Caco-2 (cell line): ENCODE measurements at regions not wholly inside any gene's neighbourhood (a gene's known extent, or its start where the extent isn't known, plus 50 kb on each side); places are given as distances from the start of the nearest gene placed in this dataset.

ENCODE experiments used
- BruUV-seq: library from RNA; stranded (reverse); fragments of 400-500 nt; replicated peaks from 2 replicates; lab custom pipeline; 2021; lab: Mats Ljungman, UMichigan
- CTCF ChIA-PET: fragments of 300-600 bp; sonication (Branson Sonifier 250); formaldehyde crosslinking; loops from one replicate; lab custom pipeline; 2022; ENCODE audit warnings: antibody characterized with exemption; lab: Charles Lee
- POLR2A ChIA-PET: fragments of 300-600 bp; sonication (Branson Sonifier 250); formaldehyde crosslinking; loops from one replicate; lab custom pipeline; 2022; ENCODE audit warnings: antibody characterized with exemption; lab: Charles Lee
- DNase-seq, 2 experiments: peaks; one replicate each; pipeline versions ENCODE4 v3.0.0 to v3.0.0-alpha.2; 2020 to 2022
- H3K27me3 ChIP-seq: replicated peaks from 2 replicates; pipeline ENCODE4 v1.6.0; 2011; ENCODE audit warnings: low read length; ENCODE audit not compliant: control insufficient read depth, insufficient read depth
- H3K36me3 ChIP-seq: 2 replicates; pipeline ENCODE4 v1.5.1; 2011; ENCODE audit warnings: low read length; ENCODE audit not compliant: control insufficient read depth, insufficient read depth
- H3K4me1 ChIP-seq: fragments of 250-450 bp; sonication (Bioruptor Pico); 2 replicates; pipeline ENCODE4 v1.5.1; 2020; ENCODE audit warnings: mild to moderate bottlenecking
- H3K4me3 ChIP-seq: 2 replicates; pipeline ENCODE4 v1.5.1; 2011; ENCODE audit warnings: low read depth, mild to moderate bottlenecking, control low read depth, low read length
- H3K9me3 ChIP-seq: fragments of 250-450 bp; sonication (Bioruptor Pico); 2 replicates; pipeline ENCODE4 v1.5.1; 2020; ENCODE audit warnings: mild to moderate bottlenecking, moderate library complexity
- H3K27ac Mint-ChIP-seq: one replicate; pipeline ENCODE4 v1.8.0; 2022; ENCODE audit warnings: mixed read lengths; ENCODE audit not compliant: unreplicated experiment
- H3K27me3 Mint-ChIP-seq: one replicate; pipeline ENCODE4 v1.8.0; 2022; ENCODE audit warnings: mixed read lengths; ENCODE audit not compliant: insufficient read depth, unreplicated experiment
- H3K36me3 Mint-ChIP-seq: one replicate; pipeline ENCODE4 v1.8.0; 2022; ENCODE audit warnings: mild to moderate bottlenecking, mixed read lengths; ENCODE audit not compliant: insufficient read depth, unreplicated experiment
- H3K4me1 Mint-ChIP-seq: one replicate; pipeline ENCODE4 v1.8.0; 2022; ENCODE audit warnings: low read depth, mixed read lengths; ENCODE audit not compliant: unreplicated experiment
- H3K4me3 Mint-ChIP-seq: one replicate; pipeline ENCODE4 v1.8.0; 2022; ENCODE audit warnings: mild to moderate bottlenecking, moderate library complexity, mixed read lengths; ENCODE audit not compliant: unreplicated experiment
- H3K9me3 Mint-ChIP-seq: one replicate; pipeline ENCODE4 v1.8.0; 2022; ENCODE audit warnings: mixed read lengths; ENCODE audit not compliant: unreplicated experiment
- CTCF ChIP-seq, 2 experiments: fragments of 200-600 bp in 1 of 2; IDR thresholded peaks; 1 replicate in 1 of 2; 2 replicates in 1 of 2; pipeline versions ENCODE4 v1.5.1 to v1.8.0; 2011 to 2022; ENCODE audit warnings: antibody characterized with exemption in 1 of 2, control low read depth in 1 of 2, inconsistent platforms in 1 of 2, low read depth in 1 of 2, low read length in 1 of 2, mild to moderate bottlenecking in 1 of 2, moderate library complexity in 1 of 2; ENCODE audit not compliant: insufficient read depth in 1 of 2, severe bottlenecking in 1 of 2, unreplicated experiment in 1 of 2
- intact Hi-C: fragments of 100-400 bp; cut with micrococcal nuclease; formaldehyde crosslinking; loops from one replicate; pipeline ENCODE4 v1.10.0; 2022; ENCODE audit not compliant: unreplicated experiment

- POLR2A ChIA-PET = no interaction called here
- H3K27ac Mint-ChIP-seq = no peak overlapping the region
- no peaks in the 10 kb centered on the region for H3K4me1 Mint-ChIP-seq
- no peak overlapping the region for H3K4me3 ChIP-seq
- no peaks in the 10 kb centered on the region for H3K36me3 ChIP-seq
- H3K27me3 Mint-ChIP-seq = no peaks in the 10 kb centered on the region
- H3K27me3 ChIP-seq = no peaks in the 10 kb centered on the region
- H3K9me3 ChIP-seq = peaks cover 4% of the 10 kb centered on the region
- DNase-seq = no peak
- no TSS peak for BruUV-seq
- H3K4me1 ChIP-seq = no peaks in the 10 kb centered on the region
- CTCF ChIA-PET = no interaction called here
- H3K9me3 Mint-ChIP-seq = peaks cover 12% of the 10 kb centered on the region
- H3K36me3 Mint-ChIP-seq = no peaks in the 10 kb centered on the region
- intact Hi-C loops = no loop called here
- no peak overlapping the region for H3K4me3 Mint-ChIP-seq
- TF ChIP-seq CTCF (IDR thresholded peaks at IDR 0.05; ENCODE audit: insufficient read depth in 1 of 2, low read depth in 1 of 2, low read length in 1 of 2, severe bottlenecking in 1 of 2, unreplicated experiment in 1 of 2) = no peak
Measured at GRCh38 chr3:80663426-80663825, 895.6 kb upstream of the ROBO1 start.

- H3K27me3 Mint-ChIP-seq = no peaks in the 10 kb centered on the region
- no TSS peak for BruUV-seq
- H3K36me3 Mint-ChIP-seq = no peaks in the 10 kb centered on the region
- H3K4me3 ChIP-seq = no peak overlapping the region
- no peak overlapping the region for H3K27ac Mint-ChIP-seq
- no peak overlapping the region for H3K4me3 Mint-ChIP-seq
- TF ChIP-seq CTCF (IDR thresholded peaks at IDR 0.05; ENCODE audit: insufficient read depth in 1 of 2, low read depth in 1 of 2, low read length in 1 of 2, severe bottlenecking in 1 of 2, unreplicated experiment in 1 of 2) = no peak
- peaks cover 19% of the 10 kb centered on the region for H3K9me3 Mint-ChIP-seq
- ChIA-PET POLR2A (no interaction called here), CTCF (no interaction called here)
- H3K27me3 ChIP-seq = no peaks in the 10 kb centered on the region
- H3K9me3 ChIP-seq = no peaks in the 10 kb centered on the region
- no peaks in the 10 kb centered on the region for H3K4me1 Mint-ChIP-seq
- intact Hi-C loops = no loop called here
- no peaks in the 10 kb centered on the region for H3K36me3 ChIP-seq
- no peaks in the 10 kb centered on the region for H3K4me1 ChIP-seq
- no peak for DNase-seq
Measured at GRCh38 chr3:80655216-80655615, 887.4 kb upstream of the ROBO1 start.

- Mint-ChIP-seq H3K27me3 (no peaks in the 10 kb centered on the region), H3K27ac (no peak overlapping the region), H3K4me3 (no peak overlapping the region), H3K4me1 (no peaks in the 10 kb centered on the region), H3K9me3 (peaks cover 10% of the 10 kb centered on the region), H3K36me3 (no peaks in the 10 kb centered on the region)
- H3K4me1 ChIP-seq = no peaks in the 10 kb centered on the region
- intact Hi-C loops = no loop called here
- TF ChIP-seq CTCF (IDR thresholded peaks at IDR 0.05; ENCODE audit: insufficient read depth in 1 of 2, low read depth in 1 of 2, low read length in 1 of 2, severe bottlenecking in 1 of 2, unreplicated experiment in 1 of 2) = no peak
- H3K36me3 ChIP-seq = no peaks in the 10 kb centered on the region
- no TSS peak for BruUV-seq
- no peak for DNase-seq
- H3K4me3 ChIP-seq = no peak overlapping the region
- H3K9me3 ChIP-seq = no peaks in the 10 kb centered on the region
- POLR2A ChIA-PET = no interaction called here
- no peaks in the 10 kb centered on the region for H3K27me3 ChIP-seq
- CTCF ChIA-PET = no interaction called here
Measured at GRCh38 chr3:80649170-80649569, 881.4 kb upstream of the ROBO1 start.
